Stomach (tissue), 8 donors: ENCODE measurements at regions not wholly inside any gene's neighbourhood (a gene's known extent, or its start where the extent isn't known, plus 50 kb on each side); places are given as distances from the start of the nearest gene placed in this dataset.

Source experiments
- DNase-seq, 2 donors: peaks; one replicate each; pipeline versions ENCODE4 v3.0.0 to v3.0.0-alpha.2; 2013 to 2019
- H3K27ac ChIP-seq, 5 donors: fragments of 200-600 bp in 4 of 5; sonication (generic) in 4 of 5; one replicate each; pipeline ENCODE4 v1.5.1; 2013 to 2019; ENCODE audit warnings: mild to moderate bottlenecking in 1 of 5, moderate library complexity in 1 of 5
- H3K27me3 ChIP-seq, 3 donors: fragments of 200-600 bp; sonication (generic); one replicate each; pipeline ENCODE4 v1.5.1; 2017 to 2019; ENCODE audit warnings: mixed run types in 1 of 3
- H3K36me3 ChIP-seq, 4 donors: fragments of 200-600 bp; sonication (generic); 1 replicate in 3 of 4; 2 replicates in 1 of 4; pipeline ENCODE4 v1.5.1; 2016 to 2019
- H3K4me1 ChIP-seq, 4 donors: fragments of 200-600 bp; sonication (generic); one replicate each; pipeline ENCODE4 v1.5.1; 2016 to 2019
- H3K4me3 ChIP-seq, 4 donors: fragments of 200-600 bp; sonication (generic) in 3 of 4; one replicate each; pipeline ENCODE4 v1.5.1; 2016 to 2019; ENCODE audit warnings: mild to moderate bottlenecking in 1 of 4
- H3K9me3 ChIP-seq, 4 donors: fragments of 200-600 bp; sonication (generic); one replicate each; pipeline ENCODE4 v1.5.1; 2016 to 2019
- EP300 ChIP-seq: sonication (generic); formaldehyde crosslinking; IDR thresholded peaks from one replicate; pipeline ENCODE4 v1.6.1; 2017; ENCODE audit warnings: antibody characterized with exemption
- POLR2A ChIP-seq, 4 donors: fragments of 450-650 bp; IDR thresholded peaks; one replicate each; pipeline ENCODE4 v1.6.1; 2016; ENCODE audit warnings: antibody characterized with exemption in 4 of 4, control low read depth in 2 of 4, mild to moderate bottlenecking in 1 of 4, moderate library complexity in 1 of 4
- POLR2AphosphoS5 ChIP-seq, 3 donors: sonication (generic); formaldehyde crosslinking; IDR thresholded peaks; one replicate each; pipeline ENCODE4 v1.6.1; 2016; ENCODE audit warnings: antibody characterized with exemption in 3 of 3
- WGBS, 5 donors: extraction: QIAGEN DNeasy Blood & Tissue Kit in 3 of 5; methylation state at CpG; one replicate each; pipeline versions ENCODE4 v1.1.5 to v1.1.7; 2013 to 2018; 5-methylcytosine and 5-hydroxymethylcytosine counted together
- intact Hi-C: fragments of 100-400 bp; cut with DNase I; formaldehyde crosslinking; loops from one replicate; pipeline ENCODE4 v1.15.1; 2023; ENCODE audit warnings: low total_unique reads
- TF ChIP-seq, protein P1 (sequence below), 7 experiments: fragments of 450-650 bp in 4 of 7; fragments of 200-600 bp in 3 of 7; sonication (generic) in 3 of 7; IDR thresholded peaks; one replicate each; pipeline ENCODE4 v1.5.1; 2016 to 2019; ENCODE audit warnings: antibody characterized with exemption in 7 of 7, control low read depth in 2 of 7, mild to moderate bottlenecking in 1 of 7
- donor health status: healthy with polysubstance abuse.
- donor health status: Bipolar disorder and iron deficiency.
- donor health status: healthy.

DNA sequence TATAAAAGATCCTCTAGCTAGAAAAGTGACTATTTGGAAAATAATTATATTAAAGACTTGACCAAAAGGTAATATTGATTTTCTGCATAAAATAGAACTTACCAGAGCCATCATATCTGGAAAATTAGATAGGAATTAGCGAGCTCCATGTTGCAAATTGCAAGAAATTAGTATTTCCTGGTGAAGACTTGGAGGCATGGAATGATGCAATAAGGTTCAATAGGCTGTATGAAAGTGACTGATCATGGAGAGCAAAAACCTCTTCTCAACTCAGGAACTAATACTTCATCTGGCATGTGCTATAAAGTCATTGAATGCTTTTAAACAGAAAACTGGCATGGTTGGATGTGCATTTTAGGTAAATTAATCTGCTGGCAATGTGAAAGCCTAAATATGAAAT is 66.3 kb upstream of the UFM1 start:
- 73 to 88% (median 82%) methylated on average over 1 of the region's 1 CpG for WGBS, 5 donors
- Histone ChIP-seq H3K4me3 (no peak overlapping the region), H3K27me3 (no peaks in the 10 kb centered on the region), H3K9me3 (peaks cover 0 to 33% (median 12%) of the 10 kb centered on the region in 4 donors), H3K27ac (no peak overlapping the region), H3K4me1 (no peaks in the 10 kb centered on the region), H3K36me3 (no peaks in the 10 kb centered on the region)
- intact Hi-C loops: no loop called here
- TF ChIP-seq EP300 (no peak), POLR2A (IDR thresholded peaks at IDR 0.05) (no peak), POLR2AphosphoS5 (IDR thresholded peaks at IDR 0.05) (no peak)
- TF ChIP-seq, protein P1, sequence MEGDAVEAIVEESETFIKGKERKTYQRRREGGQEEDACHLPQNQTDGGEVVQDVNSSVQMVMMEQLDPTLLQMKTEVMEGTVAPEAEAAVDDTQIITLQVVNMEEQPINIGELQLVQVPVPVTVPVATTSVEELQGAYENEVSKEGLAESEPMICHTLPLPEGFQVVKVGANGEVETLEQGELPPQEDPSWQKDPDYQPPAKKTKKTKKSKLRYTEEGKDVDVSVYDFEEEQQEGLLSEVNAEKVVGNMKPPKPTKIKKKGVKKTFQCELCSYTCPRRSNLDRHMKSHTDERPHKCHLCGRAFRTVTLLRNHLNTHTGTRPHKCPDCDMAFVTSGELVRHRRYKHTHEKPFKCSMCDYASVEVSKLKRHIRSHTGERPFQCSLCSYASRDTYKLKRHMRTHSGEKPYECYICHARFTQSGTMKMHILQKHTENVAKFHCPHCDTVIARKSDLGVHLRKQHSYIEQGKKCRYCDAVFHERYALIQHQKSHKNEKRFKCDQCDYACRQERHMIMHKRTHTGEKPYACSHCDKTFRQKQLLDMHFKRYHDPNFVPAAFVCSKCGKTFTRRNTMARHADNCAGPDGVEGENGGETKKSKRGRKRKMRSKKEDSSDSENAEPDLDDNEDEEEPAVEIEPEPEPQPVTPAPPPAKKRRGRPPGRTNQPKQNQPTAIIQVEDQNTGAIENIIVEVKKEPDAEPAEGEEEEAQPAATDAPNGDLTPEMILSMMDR (IDR thresholded peaks at IDR 0.05): no peak
- no peak for DNase-seq

DNA sequence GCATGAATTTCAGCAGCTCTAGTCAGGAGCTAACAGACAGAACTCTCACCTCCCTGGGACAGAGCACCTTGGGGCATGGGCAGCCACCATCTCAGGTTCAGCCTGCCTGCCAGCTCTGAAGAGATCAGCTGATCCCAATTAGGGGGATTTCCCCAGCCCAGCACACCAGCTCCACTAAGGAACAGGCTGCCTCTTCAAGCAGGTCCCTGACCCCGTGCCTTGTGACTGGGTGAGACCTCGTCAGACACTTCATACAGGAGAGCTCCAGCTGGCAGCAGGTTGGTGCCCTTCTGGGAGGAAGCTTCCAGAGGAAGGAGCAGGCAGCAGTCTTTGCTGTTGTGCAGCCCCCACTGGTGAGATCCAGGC is 84.5 kb upstream of the UFM1 start:
- Histone ChIP-seq H3K27me3 (no peaks in the 10 kb centered on the region), H3K9me3 (peaks cover 0 to 15% (median 0%) of the 10 kb centered on the region in 4 donors), H3K27ac (no peak overlapping the region), H3K4me1 (no peaks in the 10 kb centered on the region), H3K36me3 (no peaks in the 10 kb centered on the region), H3K4me3 (no peak overlapping the region)
- DNase-seq: no peak
- WGBS, 5 donors: 60 to 82% (median 71%) methylated on average over 1 to 2 of the region's 2 CpGs
- intact Hi-C loops: no loop called here
- TF ChIP-seq EP300 (no peak), POLR2A (IDR thresholded peaks at IDR 0.05) (no peak), POLR2AphosphoS5 (IDR thresholded peaks at IDR 0.05) (no peak)
- TF ChIP-seq, protein P1 (IDR thresholded peaks at IDR 0.05): no peak

DNA sequence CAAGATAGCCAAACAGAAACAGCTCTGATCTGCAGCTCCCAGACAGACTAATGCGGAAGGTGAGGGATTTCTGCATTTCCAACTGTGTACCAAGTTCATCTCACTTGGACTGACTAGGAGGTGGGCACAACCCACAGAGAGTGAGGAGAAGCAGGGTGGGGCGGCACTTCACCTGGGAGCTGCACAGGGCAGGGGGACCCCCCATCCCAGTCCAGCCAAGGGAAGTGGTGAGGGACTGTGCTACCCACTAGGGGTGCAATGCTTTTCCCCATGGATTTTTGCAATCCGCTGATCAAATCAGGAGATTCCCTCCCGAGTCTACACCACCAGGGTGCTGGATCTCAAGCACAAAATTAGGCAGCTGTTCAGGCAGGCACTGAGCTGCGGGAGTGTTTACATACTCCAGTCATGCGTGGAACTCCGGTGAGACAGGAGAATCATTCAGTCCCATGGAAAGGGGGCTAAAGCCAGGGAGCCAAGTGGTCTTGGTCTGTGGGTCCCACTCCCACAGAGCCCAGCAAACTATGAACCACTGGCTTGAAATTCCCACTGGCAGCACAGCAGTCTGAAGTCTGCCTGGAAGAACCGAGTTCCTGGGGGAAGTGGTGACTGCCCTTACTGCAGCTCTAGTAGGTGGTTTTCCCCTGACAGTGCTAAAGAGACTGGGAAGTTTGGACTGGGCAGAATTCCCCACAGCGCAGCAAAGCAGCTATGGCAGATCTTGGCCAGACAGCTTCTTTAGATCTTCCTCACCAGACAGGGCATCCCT is 85.1 kb upstream of the UFM1 start:
- intact Hi-C loops: no loop called here
- WGBS, 5 donors: 61 to 86% (median 77%) methylated on average over 6 to 9 of the region's 9 CpGs
- Histone ChIP-seq H3K36me3 (no peaks in the 10 kb centered on the region), H3K27ac (no peak overlapping the region), H3K4me3 (no peak overlapping the region), H3K9me3 (peaks cover 0 to 15% (median 0%) of the 10 kb centered on the region in 4 donors), H3K27me3 (no peaks in the 10 kb centered on the region), H3K4me1 (no peaks in the 10 kb centered on the region)
- TF ChIP-seq POLR2A (IDR thresholded peaks at IDR 0.05) (no peak), POLR2AphosphoS5 (IDR thresholded peaks at IDR 0.05) (no peak), EP300 (no peak)
- TF ChIP-seq, protein P1 (IDR thresholded peaks at IDR 0.05): no peak
- DNase-seq: no peak

DNA sequence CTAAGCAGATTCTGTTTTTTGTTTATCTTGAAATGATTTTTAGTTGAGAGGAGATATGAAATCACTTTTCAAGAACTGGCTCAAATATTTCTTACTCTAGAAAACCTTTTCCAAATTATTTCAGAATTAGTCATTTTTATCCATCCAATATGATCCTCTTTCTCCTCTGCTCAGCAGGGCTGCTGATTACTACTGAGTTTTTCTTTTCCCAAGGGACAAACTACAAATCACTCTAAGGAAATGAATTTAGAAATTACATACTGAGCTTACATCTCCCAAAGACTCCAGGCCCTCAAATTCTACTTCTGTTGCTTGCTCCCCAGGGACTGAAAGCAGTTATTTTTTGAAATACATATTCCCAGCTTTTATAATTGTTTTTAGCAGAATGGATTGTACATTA is 87.4 kb upstream of the UFM1 start:
- Histone ChIP-seq H3K27ac (no peak overlapping the region), H3K27me3 (no peaks in the 10 kb centered on the region), H3K9me3 (no peaks in the 10 kb centered on the region), H3K4me1 (no peaks in the 10 kb centered on the region), H3K36me3 (no peaks in the 10 kb centered on the region), H3K4me3 (no peak overlapping the region)
- no peak for TF ChIP-seq EP300
- TF ChIP-seq, protein P1 (IDR thresholded peaks at IDR 0.05): no peak
- TF ChIP-seq POLR2AphosphoS5 (IDR thresholded peaks at IDR 0.05): no peak
- no peak for TF ChIP-seq POLR2A (IDR thresholded peaks at IDR 0.05)
- DNase-seq: no peak
- intact Hi-C loops: no loop called here
